HepG2 (cell line): ENCODE measurements at regions not wholly inside any gene's neighbourhood (a gene's known extent, or its start where the extent isn't known, plus 50 kb on each side); places are given as distances from the start of the nearest gene placed in this dataset.

ENCODE experiments used
- ATAC-seq: fragments of 200-7000 bp; cut with Tn5 transposase; 3 replicates; pipeline ENCODE4 v1.9.1; 2020; ENCODE audit warnings: mild to moderate bottlenecking, moderate library complexity
- BruUV-seq: library from RNA; stranded (reverse); fragments of 400-500 nt; replicated peaks from 2 replicates; lab custom pipeline; 2021; lab: Mats Ljungman, UMichigan
- CTCF ChIA-PET: fragments of 300-600 bp; formaldehyde crosslinking; extraction: SDS; loops from one replicate; lab custom pipeline; 2021; ENCODE audit warnings: low total read pairs, inconsistent platforms, low intra/inter-chr PET ratio; lab: Yijun Ruan, JAX
- POLR2A ChIA-PET: fragments of 350-600 bp; sonication (Branson Sonifier 250); formaldehyde crosslinking; loops from one replicate; lab custom pipeline; 2020; ENCODE audit warnings: antibody characterized with exemption, inconsistent platforms; lab: Yijun Ruan, JAX
- DNase-seq: peaks from one replicate; pipeline ENCODE4 v3.0.0-alpha.2; 2015; ENCODE audit warnings: low spot score
- FAIRE-seq: peaks from 3 replicates; lab custom pipeline; 2011; peaks lifted over from hg19 to GRCh38; lab: Jason Lieb, UNC
- H2AFZ ChIP-seq: one replicate; pipeline ENCODE4 v1.6.1; 2011; ENCODE audit warnings: low read length, inconsistent platforms
- H3K27ac ChIP-seq: fragments of 300-600 bp; 3 replicates; pipeline ENCODE4 v1.8.0; 2011; ENCODE audit warnings: mixed run types, mild to moderate bottlenecking, mixed read lengths, low read length, inconsistent platforms; ENCODE audit not compliant: insufficient read depth; ENCODE audit errors: extremely low read length
- H3K27me3 ChIP-seq, 2 experiments: fragments of 200-600 bp in 1 of 2; 2 replicates in 1 of 2; 3 replicates in 1 of 2; pipeline versions ENCODE4 v1.6.0 to v1.8.0; 2011; ENCODE audit warnings: low read length in 2 of 2, mild to moderate bottlenecking in 2 of 2, moderate library complexity in 2 of 2, inconsistent platforms in 1 of 2; ENCODE audit not compliant: insufficient read depth in 2 of 2, control insufficient read depth in 1 of 2
- H3K36me3 ChIP-seq, 2 experiments: fragments of 200-600 bp in 1 of 2; replicated peaks in 1 of 2; 2 replicates in 1 of 2; 3 replicates in 1 of 2; pipeline versions ENCODE4 v1.5.1 to v1.8.0; 2011; ENCODE audit warnings: low read length in 2 of 2, inconsistent platforms in 1 of 2; ENCODE audit not compliant: insufficient read depth in 2 of 2, control insufficient read depth in 1 of 2
- H3K4me1 ChIP-seq: 2 replicates; pipeline ENCODE4 v1.5.1; 2012; ENCODE audit warnings: low read length, inconsistent platforms; ENCODE audit not compliant: insufficient read depth
- H3K4me2 ChIP-seq: 2 replicates; pipeline ENCODE4 v1.6.0; 2011; ENCODE audit warnings: low read depth, low read length, inconsistent platforms
- H3K4me3 ChIP-seq, 3 experiments: fragments of 200-600 bp in 1 of 3; sonication (generic), shearing (Covaris generic) in 1 of 3; replicated peaks in 1 of 3; 2 replicates each; pipeline ENCODE4 v1.5.1; 2011 to 2016; ENCODE audit warnings: low read length in 3 of 3, inconsistent platforms in 2 of 3, low read depth in 2 of 3, mild to moderate bottlenecking in 2 of 3, control low read depth in 1 of 3, mixed read lengths in 1 of 3; ENCODE audit not compliant: insufficient read depth in 1 of 3
- H3K79me2 ChIP-seq: one replicate; pipeline ENCODE4 v1.6.1; 2011; ENCODE audit warnings: low read length, inconsistent platforms; ENCODE audit not compliant: insufficient read depth
- H3K9ac ChIP-seq: 2 replicates; pipeline ENCODE4 v1.6.0; 2011; ENCODE audit warnings: mild to moderate bottlenecking, low read depth, low read length, inconsistent platforms; ENCODE audit not compliant: insufficient read depth
- H3K9me3 ChIP-seq: 2 replicates; pipeline ENCODE4 v1.5.1; 2012; ENCODE audit warnings: mild to moderate bottlenecking, low read length
- H4K20me1 ChIP-seq: 2 replicates; pipeline ENCODE4 v1.6.0; 2011; ENCODE audit warnings: inconsistent platforms, mild to moderate bottlenecking, low read length, moderate library complexity; ENCODE audit not compliant: insufficient read depth
- BRD4 ChIP-seq: sonication (generic); formaldehyde crosslinking; IDR thresholded peaks from 2 replicates; pipeline ENCODE4 v1.4.0; 2020; ENCODE audit warnings: missing genetic modification reagents
- CENPX ChIP-seq: sonication (generic); formaldehyde crosslinking; IDR thresholded peaks from 2 replicates; pipeline ENCODE4 v1.9.0; 2021; ENCODE audit warnings: mild to moderate bottlenecking, missing genetic modification reagents, moderate library complexity
- NFYC ChIP-seq: IDR thresholded peaks from 2 replicates; pipeline ENCODE4 v1.6.1; 2016; ENCODE audit warnings: missing genetic modification reagents, missing compliant biosample characterization
- POLR2A ChIP-seq, 2 experiments: IDR thresholded peaks; 2 replicates each; pipeline ENCODE4 v1.6.1; 2011; ENCODE audit warnings: low read depth in 2 of 2, low read length in 2 of 2, mild to moderate bottlenecking in 1 of 2, moderate library complexity in 1 of 2; ENCODE audit not compliant: insufficient read depth in 1 of 2
- PRMT3 ChIP-seq: sonication (generic); formaldehyde crosslinking; IDR thresholded peaks from 2 replicates; pipeline ENCODE4 v1.8.1; 2022; ENCODE audit warnings: low read depth, mild to moderate bottlenecking, moderate library complexity, missing genetic modification reagents, borderline replicate concordance
- SAP130 ChIP-seq: IDR thresholded peaks from 2 replicates; pipeline ENCODE4 v1.6.1; 2016; ENCODE audit warnings: low read depth
- SCMH1 ChIP-seq: sonication (generic); formaldehyde crosslinking; IDR thresholded peaks from 2 replicates; pipeline ENCODE4 v1.9.0; 2021; ENCODE audit warnings: missing genetic modification reagents, mild to moderate bottlenecking, borderline replicate concordance
- TP53 ChIP-seq: sonication (generic); formaldehyde crosslinking; conservative IDR thresholded peaks from 2 replicates; pipeline ENCODE4 v1.4.0; 2020; ENCODE audit warnings: missing genetic modification reagents
- ZNF263 ChIP-seq: sonication (generic); formaldehyde crosslinking; IDR thresholded peaks from 2 replicates; pipeline ENCODE4 v1.4.0; 2020; ENCODE audit warnings: missing genetic modification reagents
- ZNF33A ChIP-seq: sonication (generic); formaldehyde crosslinking; IDR thresholded peaks from 2 replicates; pipeline ENCODE4 v1.5.1; 2020; ENCODE audit warnings: missing genetic modification reagents, mild to moderate bottlenecking, moderate library complexity, borderline replicate concordance
- ZNF432 ChIP-seq: sonication (generic); formaldehyde crosslinking; IDR thresholded peaks from 2 replicates; pipeline ENCODE4 v1.5.0; 2020; ENCODE audit warnings: missing genetic modification reagents, mild to moderate bottlenecking, borderline replicate concordance
- ZNF674 ChIP-seq: sonication (generic); formaldehyde crosslinking; IDR thresholded peaks from 2 replicates; pipeline ENCODE4 v1.5.0; 2020; ENCODE audit warnings: low read depth, mild to moderate bottlenecking, missing genetic modification reagents
- ZNF773 ChIP-seq: sonication (generic); formaldehyde crosslinking; IDR thresholded peaks from 2 replicates; pipeline ENCODE4 v1.4.0; 2020; ENCODE audit warnings: missing genetic modification reagents, borderline replicate concordance
- WGBS: methylation state at CpG from one replicate; pipeline ENCODE4 v1.1.6; 2017; ENCODE audit warnings: low lambda C conversion rate; 5-methylcytosine and 5-hydroxymethylcytosine counted together
- in situ Hi-C: cut with HindIII; loops from 2 replicates; pipeline ENCODE4 v1.10.0; 2017; ENCODE audit warnings: low pct_unique_long_range_greater_than_20kb; ENCODE audit not compliant: extremely low pct_ligation_motif_present
- intact Hi-C: fragments of 100-400 bp; cut with micrococcal nuclease; formaldehyde crosslinking; loops from one replicate; pipeline ENCODE4 v1.10.0; 2022; ENCODE audit not compliant: unreplicated experiment
- TF ChIP-seq, protein P1 (sequence below): IDR thresholded peaks from 2 replicates; pipeline ENCODE4 v1.6.1; 2016; ENCODE audit warnings: missing compliant biosample characterization, missing genetic modification reagents, borderline replicate concordance
- TF ChIP-seq, protein P2 (sequence below): IDR thresholded peaks from 2 replicates; pipeline ENCODE4 v1.6.1; 2016; ENCODE audit warnings: missing genetic modification reagents, missing compliant biosample characterization
- TF ChIP-seq, protein P3 (sequence below): sonication (generic); formaldehyde crosslinking; IDR thresholded peaks from 2 replicates; pipeline ENCODE4 v1.5.0; 2020; ENCODE audit warnings: missing genetic modification reagents

DNA sequence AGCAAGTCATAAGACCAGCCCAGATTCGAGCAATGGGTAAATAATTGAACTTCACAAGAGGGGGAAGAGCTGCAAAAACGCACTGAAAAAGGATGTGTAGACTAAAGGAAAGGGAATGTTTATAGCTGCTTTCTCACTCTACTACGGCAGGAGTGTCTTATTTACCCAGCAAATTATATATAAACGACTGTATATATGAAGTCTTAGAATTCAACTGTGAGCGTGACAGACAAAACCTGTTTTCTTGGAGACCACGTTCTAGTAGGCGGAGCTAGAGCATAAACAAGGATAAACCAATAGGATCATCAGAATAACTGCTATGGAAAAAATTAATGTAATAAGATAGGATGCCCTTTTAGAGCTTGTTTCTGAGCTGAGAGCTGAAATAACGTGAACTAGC lies 394.6 kb upstream of the MON1B start:
- 10% methylated on average over 8 of the region's 8 CpGs for WGBS
- no peak overlapping the region for H3K9ac ChIP-seq
- CTCF ChIA-PET = no interaction called here
- ATAC-seq = no peak
- peaks cover 0 to 10% of the 10 kb centered on the region in 2 experiments; a peak in 2 of 5 replicates for H3K27me3 ChIP-seq
- no peak overlapping the region for H3K4me2 ChIP-seq
- TF ChIP-seq ZNF674 (CRISPR knock-in tag) (no peak), CENPX (CRISPR knock-in tag) (no peak), POLR2A (IDR thresholded peaks at IDR 0.05; ENCODE audit: insufficient read depth in 1 of 2, low read depth in 2 of 2, low read length in 2 of 2) (no peak)
- TF ChIP-seq, protein P1, sequence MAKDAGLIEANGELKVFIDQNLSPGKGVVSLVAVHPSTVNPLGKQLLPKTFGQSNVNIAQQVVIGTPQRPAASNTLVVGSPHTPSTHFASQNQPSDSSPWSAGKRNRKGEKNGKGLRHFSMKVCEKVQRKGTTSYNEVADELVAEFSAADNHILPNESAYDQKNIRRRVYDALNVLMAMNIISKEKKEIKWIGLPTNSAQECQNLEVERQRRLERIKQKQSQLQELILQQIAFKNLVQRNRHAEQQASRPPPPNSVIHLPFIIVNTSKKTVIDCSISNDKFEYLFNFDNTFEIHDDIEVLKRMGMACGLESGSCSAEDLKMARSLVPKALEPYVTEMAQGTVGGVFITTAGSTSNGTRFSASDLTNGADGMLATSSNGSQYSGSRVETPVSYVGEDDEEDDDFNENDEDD (CRISPR knock-in tag) = no peak
- intact Hi-C loops = no loop called here
- H3K4me1 ChIP-seq = no peaks in the 10 kb centered on the region
- no TSS peak for BruUV-seq
- POLR2A ChIA-PET = no interaction called here
- H2AFZ ChIP-seq = no peak overlapping the region
- in situ Hi-C loops = no loop called here
- no peak overlapping the region for H3K27ac ChIP-seq
- no peak for DNase-seq
- no peaks in the 10 kb centered on the region for H3K9me3 ChIP-seq
- no peak overlapping the region for H3K4me3 ChIP-seq
- H3K36me3 ChIP-seq = no peaks in the 10 kb centered on the region
- no peak for FAIRE-seq
- H4K20me1 ChIP-seq = no peaks in the 10 kb centered on the region
- H3K79me2 ChIP-seq = no peaks in the 10 kb centered on the region

DNA sequence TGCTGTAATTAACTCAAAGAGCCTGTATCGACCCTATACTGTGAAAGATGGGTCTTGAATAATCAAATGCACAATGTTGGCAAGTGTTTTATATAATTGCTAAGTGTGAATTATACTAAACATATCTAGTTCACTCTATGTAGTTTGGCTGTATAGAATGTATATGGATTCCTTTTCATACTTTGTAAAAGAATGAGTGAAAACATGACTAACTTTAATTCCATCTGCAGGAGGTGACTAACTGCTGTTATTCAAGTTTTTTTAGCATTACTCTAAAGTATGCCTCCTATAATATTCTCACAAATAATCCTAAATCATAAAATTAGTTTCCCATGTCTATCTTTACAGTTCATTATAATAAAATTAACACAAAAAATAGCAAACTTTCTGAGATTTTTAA lies 394.0 kb upstream of the MON1B start:
- H3K9ac ChIP-seq = no peak overlapping the region
- H3K27me3 ChIP-seq = peaks cover 0 to 10% of the 10 kb centered on the region in 2 experiments; a peak in 2 of 5 replicates
- no peaks in the 10 kb centered on the region for H3K4me1 ChIP-seq
- no peak overlapping the region for H3K27ac ChIP-seq
- no TSS peak for BruUV-seq
- 0% methylated on average over 1 of the region's 1 CpG for WGBS
- H3K4me3 ChIP-seq = no peak overlapping the region
- ChIA-PET POLR2A (no interaction called here), CTCF (no interaction called here)
- no peak for FAIRE-seq
- no peak overlapping the region for H2AFZ ChIP-seq
- in situ Hi-C loops = no loop called here
- H3K9me3 ChIP-seq = no peaks in the 10 kb centered on the region
- TF ChIP-seq, protein P2, sequence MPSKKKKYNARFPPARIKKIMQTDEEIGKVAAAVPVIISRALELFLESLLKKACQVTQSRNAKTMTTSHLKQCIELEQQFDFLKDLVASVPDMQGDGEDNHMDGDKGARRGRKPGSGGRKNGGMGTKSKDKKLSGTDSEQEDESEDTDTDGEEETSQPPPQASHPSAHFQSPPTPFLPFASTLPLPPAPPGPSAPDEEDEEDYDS (CRISPR knock-in tag) = no peak
- TF ChIP-seq SAP130 (no peak), ZNF773 (CRISPR knock-in tag) (no peak), BRD4 (CRISPR knock-in tag) (no peak), NFYC (CRISPR knock-in tag) (no peak), ZNF432 (CRISPR knock-in tag) (no peak), PRMT3 (CRISPR knock-in tag) (no peak), ZNF263 (CRISPR knock-in tag) (no peak), TP53 (CRISPR knock-in tag) (no peak), SCMH1 (CRISPR knock-in tag) (no peak), ZNF33A (CRISPR knock-in tag) (no peak)
- TF ChIP-seq, protein P3, sequence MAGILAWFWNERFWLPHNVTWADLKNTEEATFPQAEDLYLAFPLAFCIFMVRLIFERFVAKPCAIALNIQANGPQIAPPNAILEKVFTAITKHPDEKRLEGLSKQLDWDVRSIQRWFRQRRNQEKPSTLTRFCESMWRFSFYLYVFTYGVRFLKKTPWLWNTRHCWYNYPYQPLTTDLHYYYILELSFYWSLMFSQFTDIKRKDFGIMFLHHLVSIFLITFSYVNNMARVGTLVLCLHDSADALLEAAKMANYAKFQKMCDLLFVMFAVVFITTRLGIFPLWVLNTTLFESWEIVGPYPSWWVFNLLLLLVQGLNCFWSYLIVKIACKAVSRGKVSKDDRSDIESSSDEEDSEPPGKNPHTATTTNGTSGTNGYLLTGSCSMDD = no peak
- no peaks in the 10 kb centered on the region for H3K79me2 ChIP-seq
- H4K20me1 ChIP-seq = no peaks in the 10 kb centered on the region
- no peak for DNase-seq
- H3K4me2 ChIP-seq = no peak overlapping the region
- intact Hi-C loops = no loop called here
- ATAC-seq = no peak
- no peaks in the 10 kb centered on the region for H3K36me3 ChIP-seq
